8988T (cell line): ENCODE measurements at regions not wholly inside any gene's neighbourhood (a gene's known extent, or its start where the extent isn't known, plus 50 kb on each side); places are given as distances from the start of the nearest gene placed in this dataset.
"Not testable (repeated sequence)": the region's sequence is repeated elsewhere in the genome, so short reads cannot be mapped to it uniquely, and the experiment has no call there.

Experiments used
- DNase-seq: peaks from one replicate; pipeline ENCODE4 v3.0.0; 2011

DNA sequence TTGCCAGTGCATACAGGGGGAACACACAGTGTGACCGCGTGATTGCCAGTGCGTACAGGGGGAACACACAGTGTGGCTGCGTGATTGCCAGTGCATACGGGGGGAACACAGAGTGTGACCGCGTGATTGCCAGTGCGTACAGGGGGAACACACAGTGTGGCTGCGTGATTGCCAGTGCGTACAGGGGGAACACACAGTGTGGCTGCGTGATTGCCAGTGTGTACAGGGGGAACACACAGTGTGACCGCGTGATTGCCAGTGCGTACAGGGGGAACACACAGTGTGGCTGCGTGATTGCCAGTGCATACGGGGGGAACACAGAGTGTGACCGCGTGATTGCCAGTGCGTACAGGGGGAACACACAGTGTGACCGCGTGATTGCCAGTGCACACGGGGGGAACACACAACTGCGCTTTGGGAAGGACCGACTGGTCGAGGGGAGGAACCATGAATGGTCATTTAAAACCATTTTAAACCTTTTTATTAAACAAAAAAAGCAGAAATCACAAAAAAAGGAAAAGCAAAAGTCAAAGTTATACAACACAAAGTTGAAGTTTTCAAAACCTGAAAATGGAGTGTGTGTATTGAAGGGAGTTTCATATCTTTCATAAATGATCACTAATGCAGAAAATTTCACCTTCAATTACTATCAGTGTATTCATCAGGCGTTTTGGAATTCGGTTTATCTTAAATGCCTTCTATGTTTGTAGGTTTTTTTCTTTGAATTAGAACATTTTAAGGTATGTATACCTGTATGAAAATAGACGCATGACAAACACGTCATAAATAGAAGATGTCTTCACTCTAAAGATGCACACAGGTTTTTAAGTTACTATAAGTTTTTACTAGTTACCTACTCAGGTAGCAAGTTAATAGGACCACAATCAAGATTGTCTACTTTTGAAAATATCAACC is 141.0 kb downstream of the RTP5 start:
- DNase-seq = not testable (repeated sequence)

DNA sequence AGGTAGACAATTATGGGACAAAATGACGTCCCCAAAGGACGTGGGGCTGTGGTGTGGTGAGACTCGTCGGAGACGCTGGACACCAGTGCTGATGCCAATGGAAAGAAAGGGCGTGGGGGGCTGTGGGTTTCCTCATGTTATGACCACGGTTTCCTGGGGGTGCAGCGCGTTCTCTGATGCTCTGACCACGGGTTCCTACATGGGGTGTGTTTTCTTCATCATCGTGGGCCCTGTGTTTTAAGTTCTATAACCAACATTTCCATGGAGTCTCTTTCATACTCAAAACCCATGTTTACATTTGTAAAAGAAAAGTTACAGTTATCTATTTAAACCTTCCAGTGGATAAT is 141.6 kb downstream of the RTP5 start:
- no peak for DNase-seq

DNA sequence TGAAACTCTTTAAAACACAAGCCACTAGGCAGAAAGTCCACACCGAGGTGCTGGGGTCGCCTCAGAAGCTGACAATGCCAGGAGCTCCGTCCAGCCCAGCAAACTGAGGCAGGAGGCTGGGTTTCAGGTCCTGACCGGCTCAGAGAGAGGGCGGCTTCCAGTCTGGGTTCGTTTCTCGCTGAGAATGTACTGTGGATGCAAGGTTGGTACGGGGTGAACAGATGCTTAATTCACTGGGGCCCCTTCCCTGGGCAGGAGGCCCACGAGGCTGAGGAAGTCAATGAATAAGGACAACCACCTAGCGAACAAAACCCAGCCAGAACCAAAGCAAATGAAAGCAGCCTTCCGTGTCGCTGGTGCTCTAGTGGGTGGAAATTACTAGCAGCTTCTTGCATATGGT is 142.0 kb downstream of the RTP5 start:
- DNase-seq = no peak

DNA sequence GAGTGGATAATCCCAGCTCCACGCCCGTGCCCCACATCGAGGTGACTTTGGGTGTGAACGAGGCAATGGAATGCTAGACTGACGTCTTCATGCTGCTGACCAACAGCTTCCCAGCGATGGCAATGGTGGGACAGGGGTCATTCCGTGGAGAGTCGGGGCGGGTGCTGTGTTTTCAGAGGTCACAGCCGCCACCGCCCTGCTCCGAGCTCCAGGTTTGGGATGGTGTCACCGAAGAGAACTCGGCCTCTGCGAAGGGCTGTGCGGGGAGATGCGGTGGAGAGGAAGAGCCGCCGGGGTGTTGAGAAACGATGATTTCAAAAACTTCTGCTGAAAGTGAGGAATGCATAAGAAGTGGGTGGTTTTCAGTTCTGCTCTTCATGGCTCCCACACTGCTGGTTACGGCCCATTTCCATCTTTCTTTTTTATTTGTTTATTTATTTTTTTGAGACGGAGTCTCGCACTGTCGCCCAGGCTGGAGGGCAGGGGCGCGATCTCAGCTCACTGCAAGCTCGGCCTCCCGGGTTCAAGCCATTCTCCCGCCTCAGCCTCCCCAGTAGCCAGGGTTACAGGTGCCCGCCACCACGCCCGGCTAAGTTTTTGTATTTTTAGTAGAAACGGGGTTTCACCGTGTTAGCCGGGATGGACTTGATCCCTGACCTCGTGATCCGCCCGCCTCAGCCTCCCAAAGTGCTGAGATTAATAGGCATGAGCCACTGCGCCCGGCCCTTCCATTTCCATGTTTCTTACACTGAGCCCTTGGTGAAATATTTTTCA is 142.6 kb downstream of the RTP5 start:
- no peak for DNase-seq

DNA sequence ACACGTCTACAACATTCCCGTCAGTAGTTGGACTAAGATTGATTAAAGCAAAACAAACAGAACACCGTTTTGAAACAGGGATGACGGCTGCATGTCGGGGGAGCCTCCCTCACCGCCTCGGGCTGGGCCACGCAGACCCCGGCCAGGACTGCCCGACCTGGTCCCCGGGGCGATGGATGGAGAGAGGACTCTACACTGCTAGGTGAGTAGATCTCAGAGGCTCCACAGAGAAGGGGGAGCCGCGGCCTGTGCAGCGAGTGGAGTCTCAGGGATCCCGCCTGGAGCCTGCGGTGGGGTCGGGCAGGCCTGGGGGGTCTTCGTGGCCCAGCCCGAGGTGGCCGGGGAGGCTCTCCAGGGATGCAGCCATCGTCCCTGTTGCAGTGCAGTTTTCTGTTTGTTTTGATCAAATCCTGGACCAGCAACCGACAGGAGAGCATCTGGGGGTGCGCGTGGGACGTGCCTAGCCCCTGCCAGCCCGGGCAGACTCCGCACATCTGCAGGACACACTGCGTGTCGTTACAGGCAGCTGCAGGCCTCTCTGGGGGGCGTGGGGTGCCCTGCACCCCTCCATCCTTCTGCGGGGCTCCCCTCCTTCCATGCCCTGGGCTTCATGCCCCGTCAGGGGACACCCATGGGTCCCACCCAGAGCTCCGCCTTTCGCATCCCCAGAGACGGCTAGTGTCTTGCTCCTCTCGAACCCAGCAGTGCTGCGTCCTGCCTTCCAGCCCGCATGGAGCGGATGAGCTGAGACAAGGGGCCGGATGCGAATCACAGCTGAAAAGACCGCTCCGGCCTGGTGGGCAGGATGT is 143.6 kb downstream of the RTP5 start:
- DNase-seq = no peak

DNA sequence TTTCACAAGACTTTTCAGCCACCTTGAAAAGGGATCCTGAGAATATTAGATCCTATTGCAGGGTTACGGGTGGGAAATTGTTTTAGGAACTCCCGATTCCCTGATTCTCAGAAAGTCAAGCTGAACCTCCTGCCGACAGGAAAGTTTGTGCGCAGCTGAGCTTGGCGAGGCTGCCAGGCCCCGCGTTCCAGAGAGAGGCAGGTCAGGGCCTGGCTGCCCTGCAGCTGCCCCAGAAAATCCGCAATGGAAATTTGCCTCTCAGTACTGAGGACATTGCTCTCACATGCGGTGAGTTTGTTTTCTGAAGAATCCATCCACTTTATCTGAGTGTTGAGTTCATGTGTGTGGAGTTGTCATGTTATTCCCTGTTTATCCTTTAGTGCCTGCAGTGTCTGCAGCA is 144.2 kb downstream of the RTP5 start:
- no peak for DNase-seq

DNA sequence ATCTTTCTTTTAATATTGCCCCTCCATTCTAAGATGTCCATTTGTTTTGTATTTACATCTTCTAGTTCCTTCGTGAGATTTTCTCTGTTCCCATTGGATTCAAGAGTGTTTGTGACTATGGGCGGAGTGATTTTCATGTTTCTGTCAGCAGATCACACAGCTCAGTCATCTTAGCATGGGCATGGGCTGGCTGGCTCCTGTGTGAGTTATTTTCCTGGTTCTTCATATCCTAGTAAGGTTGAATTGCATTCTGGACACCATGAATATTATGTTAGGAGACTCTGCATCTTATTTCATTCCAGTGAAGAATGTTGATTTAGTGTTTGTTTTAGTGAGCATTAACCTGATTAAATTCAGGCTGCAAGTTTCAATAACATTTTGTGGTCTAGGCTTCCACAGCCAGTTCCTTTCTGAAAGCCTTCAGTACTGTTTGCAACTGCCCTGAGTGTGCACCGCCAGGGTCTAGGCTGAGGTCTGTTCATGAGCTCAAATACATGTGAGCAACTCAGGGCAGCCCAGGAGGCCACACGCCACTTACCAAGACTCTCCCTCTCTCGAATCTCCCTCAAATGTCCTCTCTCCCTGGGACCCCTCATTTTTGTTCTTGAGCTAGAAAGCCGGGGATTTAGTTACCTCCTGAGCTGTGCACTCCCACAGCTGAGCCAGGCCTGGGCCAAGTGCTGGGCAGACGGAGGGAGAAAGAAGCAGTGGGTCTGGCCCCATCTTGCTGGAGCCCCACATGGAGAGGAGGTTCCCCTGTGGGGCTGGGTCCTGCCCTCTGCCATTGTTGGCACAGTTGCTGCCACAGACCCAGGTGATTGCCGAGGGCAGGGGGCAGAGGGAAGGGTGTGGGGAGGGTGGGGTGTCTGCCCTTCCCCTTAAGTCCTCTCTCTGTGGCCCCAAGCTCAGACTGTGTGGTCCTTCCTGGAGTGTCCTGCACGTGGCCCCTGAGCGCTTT is 145.9 kb downstream of the RTP5 start:
- no peak for DNase-seq

DNA sequence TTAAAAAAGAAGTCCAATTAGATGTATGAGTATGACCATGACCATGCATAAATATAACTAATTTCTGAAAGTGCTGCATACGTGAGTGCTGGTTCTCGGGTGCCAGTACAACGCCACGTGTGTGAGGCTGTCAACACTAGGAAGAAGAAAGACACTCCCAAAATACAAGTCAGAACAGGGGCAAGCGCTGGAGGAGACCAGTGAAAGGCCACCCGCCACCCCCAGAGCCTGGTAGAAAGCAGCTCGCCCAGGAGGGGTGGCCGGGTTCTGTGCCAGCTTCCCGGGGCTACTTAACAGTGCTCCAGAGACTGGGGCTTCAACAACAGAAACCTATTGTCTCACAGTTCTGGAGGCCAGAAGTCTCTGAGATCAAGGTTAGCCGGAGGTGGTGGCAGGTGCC is 147.6 kb downstream of the RTP5 start:
- no peak for DNase-seq

DNA sequence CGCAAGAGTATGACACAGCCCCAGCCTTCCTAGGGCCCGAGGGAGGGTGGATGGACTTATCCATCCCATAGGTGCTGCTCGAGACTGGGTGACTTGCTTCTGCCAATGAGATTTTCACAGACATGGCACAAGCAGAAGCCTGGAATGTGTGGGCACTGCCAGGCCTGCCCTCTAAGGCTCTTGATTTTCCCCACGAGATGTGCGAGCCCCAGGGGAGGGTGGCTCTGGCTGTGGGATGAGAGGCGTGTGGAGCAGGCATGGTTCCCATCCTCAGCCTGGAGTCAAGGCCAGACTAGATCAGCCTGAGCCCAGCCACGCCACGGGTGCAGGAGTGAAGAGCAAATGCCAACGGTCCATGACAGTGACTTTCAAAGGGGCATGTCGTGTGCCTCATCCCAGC is 148.9 kb downstream of the RTP5 start:
- not testable (repeated sequence) for DNase-seq

DNA sequence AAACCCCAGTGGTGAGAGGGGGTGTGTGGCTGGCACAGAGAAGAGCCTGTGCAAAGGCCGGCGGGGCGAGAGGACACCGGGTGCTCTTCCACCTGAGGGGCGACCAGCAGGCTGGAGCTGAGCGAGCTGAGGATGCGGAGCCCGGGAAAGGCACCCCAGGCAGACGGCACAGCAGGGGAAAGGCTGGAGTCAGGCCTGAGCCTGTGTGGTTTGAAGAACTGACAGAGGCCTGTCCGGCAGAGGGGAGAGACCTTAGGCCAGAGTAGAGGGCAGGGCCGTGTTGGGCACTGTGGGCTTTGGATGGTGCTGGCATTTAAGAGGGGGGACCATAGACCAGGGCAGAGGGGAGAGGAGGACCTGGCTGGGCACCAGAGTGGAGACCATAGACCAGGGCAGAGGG is 149.8 kb downstream of the RTP5 start:
- DNase-seq = no peak

DNA sequence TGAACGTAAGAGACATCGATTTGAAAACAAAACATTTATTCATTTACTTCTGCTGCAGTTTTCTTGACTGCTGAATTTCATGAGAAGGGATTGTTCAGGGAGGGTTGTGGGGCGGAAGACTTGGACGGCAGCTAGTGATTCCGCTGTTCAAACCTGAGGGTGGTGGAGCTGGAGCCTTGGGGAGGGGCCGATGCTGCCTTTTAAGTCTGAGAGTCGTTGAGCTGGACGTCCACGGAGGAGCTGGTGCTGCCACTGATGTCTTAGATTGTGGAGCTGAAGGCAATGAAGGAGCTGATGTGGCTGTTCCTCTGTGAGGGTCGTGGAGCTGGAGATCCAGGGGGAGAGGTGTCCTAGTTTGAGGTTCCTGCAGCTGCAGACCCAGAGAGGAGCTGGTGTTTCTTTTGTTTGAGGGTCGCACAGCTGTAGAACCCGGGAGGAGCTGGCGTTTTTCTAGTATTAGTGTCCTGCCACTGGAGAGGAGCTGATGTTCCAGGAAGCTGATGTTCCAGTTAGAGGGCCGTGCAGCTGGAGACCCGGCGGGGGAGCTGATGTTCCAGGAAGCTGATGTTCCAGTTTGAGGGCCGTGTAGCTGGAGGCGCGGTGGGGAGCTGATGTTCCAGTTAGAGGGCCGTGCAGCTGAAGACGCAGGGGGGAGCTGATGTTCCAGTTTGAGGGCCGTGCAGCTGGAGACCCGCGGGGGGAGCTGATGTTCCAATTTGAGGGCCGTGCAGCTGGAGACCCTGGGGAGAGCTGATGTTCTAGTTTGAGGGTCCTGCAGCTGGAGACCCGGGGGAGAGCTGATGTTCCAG is 150.9 kb downstream of the RTP5 start:
- no peak for DNase-seq

DNA sequence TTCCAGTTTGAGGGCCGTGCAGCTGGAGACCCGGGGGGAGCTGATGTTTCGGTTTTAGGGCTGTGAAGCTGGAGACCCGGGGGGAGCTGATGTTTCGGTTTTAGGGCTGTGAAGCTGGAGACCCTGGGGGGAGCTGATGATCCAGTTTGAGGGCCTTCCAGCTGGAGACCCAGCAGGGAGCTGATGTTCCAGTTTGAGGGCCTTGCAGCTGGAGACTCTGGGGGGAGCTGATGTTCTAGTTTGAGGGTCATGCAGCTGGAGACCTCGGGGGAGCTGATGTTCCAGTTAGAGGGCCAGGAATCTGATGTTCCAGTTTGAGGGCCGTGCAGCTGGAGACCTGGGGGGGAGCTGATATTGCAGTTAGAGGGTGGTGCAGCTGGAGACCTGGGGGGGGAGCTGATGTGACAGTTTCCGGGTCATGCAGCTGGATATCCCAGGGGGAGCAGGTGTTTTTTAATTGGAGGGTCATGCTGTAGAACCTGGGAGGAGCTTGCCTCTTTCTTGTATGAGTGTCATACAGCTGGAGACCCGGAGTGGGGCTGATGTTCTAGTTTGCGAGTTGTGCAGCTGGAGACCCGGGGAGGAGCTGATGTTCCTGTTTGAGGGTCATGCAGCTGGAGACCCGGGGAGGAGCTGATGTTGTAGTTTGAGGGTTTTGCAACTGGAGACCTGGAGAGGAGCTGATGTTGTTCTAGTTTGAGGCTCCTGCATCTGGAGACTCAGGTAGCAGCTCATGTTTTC is 153.2 kb downstream of the RTP5 start:
- DNase-seq = no peak

DNA sequence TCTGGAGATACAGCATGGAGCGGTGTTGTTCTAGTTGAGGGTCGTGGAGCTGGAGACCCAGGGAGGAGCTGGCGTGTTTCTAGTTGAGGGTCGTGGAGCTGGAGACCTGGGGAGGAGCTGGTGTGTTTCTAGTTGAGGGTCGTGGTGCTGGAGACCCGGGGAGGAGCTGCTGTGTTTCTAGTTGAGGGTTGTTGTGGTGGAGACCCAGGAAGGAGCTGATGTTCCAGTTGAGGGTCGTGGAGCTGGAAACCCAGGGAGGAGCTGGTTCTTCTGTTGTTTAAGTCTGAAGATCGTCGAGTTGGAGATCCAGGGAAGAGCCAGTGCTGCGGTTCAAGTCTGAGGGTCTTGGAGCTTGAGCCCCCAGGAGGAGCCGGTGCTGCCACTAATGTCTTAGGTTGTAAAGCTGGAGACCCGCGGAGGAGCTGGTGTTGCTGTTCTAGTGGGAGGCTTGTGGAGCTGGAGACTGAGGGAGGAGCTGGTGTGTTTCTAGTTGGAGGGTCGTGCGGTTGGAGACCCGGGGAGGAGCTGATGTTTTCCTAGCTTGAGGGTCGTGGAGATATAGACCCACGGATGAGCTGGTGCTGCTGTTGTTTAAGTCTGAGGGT is 155.3 kb downstream of the RTP5 start:
- no peak for DNase-seq

DNA sequence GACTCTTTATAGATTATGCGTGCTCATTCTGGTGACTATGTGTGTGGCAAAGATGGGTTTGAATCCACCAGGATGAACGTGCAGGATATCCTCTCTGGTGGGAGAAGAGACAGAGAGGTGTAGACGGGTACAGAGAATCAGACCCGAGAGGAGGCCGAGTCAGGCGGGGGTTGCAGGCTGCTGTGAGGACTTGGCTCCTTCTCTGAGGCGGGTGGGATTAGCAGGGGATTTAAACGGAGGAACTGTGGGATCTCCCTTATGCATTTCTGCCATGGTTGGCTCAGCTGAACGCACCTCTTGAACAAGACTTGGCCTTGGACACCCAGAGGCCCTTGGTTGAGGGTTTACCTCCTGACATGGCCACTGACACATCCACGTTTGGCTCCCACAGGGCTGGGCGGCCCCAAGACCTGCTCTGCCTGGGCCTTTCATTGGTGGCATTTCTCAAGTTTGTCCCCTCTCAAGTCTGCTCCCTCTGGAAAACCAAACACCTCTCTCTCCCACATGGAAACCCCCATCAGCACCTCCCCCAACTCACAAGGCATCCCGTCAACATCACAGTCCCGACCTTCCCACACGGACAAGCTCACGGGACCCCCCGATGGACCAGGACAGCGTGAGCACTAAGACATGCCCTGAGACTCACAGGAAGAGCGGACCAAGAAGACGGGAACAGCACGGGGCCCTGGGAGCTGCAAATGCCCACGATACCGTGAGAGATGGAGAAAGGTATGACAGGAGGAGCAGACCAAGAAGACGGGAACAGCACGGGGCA is 158.3 kb downstream of the RTP5 start:
- DNase-seq = no peak

DNA sequence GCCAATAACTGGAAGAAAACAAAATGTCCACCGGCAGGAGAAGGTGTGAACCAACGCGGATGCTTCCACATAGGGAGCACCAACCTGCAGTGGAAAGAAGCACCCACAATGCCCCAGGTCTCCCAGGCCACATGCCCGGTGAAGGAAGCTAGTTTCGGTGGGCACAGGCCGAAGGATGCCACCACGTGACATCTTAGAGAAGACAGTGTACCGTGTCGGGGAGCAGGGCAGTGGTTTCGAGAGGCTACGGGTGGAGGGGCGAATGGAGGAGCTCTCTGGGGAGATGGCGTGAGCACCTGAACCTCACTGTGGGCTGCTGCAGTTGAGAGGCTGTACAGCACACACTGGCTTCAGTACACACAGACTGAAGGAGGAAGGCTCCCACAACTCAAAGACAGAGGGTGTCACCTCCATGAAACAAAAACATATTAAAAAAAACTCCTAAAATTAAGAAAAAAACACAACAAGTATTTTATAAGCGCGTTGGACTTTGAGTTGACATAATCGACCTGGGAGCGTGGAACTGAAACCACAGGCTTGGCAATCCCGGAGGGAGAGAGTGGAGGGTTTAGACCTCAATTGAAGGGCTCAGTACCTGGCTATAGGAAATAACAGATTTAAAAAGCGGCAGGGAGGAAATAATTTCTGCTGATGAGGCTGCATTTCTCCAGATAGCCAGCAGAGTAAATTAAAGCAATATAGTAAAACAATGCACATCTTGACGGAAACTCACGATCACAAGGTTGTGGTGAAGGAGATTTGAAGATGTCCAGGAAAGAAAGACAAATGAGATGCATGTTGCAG is 160.1 kb downstream of the RTP5 start:
- no peak for DNase-seq

DNA sequence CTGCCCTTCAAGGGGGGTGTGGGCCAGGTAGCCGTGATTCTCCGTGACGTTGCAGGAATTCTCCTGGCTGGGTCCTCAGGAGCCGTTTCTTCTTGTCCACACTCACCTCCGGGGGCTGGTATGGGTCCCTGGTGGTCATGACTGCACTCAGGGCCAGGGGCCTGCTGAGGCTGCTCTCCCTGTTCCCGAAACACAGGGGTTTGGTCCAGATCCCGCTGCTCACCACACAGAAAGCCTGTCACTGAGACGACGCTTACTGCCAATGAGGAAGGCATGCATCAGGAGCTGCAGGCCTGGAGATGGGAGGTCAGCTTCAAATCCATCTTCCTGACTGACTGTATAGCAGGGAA is 160.7 kb downstream of the RTP5 start:
- DNase-seq = no peak

DNA sequence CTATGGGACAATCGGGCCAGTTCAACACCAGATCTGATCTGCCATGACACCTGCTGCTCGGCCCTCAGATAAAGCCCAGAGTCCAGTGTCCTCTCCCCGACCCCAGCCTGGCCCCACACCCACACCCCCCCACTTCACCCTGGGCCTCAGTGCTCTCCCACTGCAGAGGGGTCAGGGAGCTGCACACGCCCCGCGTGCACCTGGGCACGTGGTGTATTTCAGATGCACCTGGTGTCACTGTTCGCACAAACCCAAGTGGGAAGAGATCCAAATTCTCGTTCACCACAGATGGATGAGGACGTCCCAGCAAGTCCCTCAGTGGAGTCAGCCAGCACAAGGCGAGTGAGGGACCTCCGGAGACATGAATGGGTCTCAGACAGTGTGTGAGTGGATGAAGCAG is 161.3 kb downstream of the RTP5 start:
- DNase-seq = no peak

DNA sequence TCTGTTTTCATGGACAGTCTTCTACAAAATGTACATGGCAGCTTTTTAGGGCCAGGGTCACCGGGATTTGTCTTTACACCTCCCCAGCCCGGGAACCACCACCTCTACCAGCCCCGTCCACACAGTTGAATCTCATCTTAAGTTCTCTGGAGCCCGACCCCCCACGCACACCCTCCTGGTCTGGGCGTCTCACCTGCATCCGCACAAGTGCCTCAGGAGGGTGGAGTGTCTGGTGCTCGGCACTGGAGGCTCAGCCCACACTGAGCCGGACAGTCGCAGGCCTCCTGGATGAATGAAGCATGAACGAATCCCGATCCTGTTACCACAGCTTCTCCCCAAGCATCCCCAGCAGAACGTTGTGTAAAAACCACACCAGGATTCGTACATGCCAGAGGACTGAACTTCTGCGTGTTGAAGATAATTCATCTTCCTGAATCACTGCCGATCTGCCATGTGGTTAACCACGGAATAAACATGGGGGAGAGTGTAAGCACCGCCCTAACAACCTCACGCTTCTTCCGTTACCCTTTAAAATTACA is 162.0 kb downstream of the RTP5 start:
- DNase-seq = no peak
